NK-92 treated with Interleukin-12 subunit alpha and Interleukin-12 subunit beta, amount 100 ng/mL, for 24 hours (cell line): ENCODE measurements at regions not wholly inside any gene's neighbourhood (a gene's known extent, or its start where the extent isn't known, plus 50 kb on each side); places are given as distances from the start of the nearest gene placed in this dataset.

Source experiments
- DNase-seq: peaks from one replicate; lab custom pipeline; 2025; lab: John Stamatoyannopoulos, UW

DNA sequence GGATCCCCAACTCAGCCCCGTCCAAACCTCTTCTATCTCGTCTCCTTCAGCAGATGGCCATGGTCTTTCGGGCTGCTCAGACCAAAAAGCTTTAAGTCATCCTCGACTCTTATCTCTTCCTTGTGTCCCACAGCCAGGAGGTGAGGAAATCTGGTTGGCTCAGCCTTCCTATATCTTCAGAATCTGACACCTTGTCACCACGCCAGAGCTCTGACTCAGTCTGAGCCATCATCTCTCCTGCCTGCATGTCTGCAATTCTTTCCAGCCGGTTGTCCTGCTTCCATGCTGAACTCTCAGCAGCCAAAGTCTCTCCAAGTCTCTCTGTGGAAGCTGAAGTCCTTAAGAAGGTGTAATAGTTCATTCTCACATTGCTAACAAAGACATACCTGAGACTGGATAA is 419.3 kb upstream of the ADAMTS16 start:
- DNase-seq: no peak

- no peak for DNase-seq
These were observed 417.2 kb upstream of the ADAMTS16 start for GRCh38 chr5:4722886-4723285.

DNA sequence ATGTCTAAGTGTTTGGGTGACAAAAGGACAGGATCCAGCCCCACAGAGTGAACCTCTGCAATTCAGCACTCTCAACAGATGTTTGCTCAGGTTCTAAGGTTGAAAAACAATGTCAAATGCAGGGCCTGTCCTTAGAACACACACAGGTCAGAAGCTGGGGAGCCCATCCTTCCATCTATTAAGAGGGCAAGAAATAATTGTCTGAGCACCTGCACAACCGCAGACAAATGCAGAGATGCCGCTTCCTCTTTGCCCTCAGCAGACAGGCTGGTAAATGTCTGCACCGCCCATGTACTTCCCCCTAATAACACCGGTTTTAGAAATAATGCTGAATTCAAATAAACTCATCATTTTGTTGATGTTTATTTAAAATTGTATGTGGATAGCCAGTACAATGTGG is 414.5 kb upstream of the ADAMTS16 start:
- DNase-seq: no peak

DNA sequence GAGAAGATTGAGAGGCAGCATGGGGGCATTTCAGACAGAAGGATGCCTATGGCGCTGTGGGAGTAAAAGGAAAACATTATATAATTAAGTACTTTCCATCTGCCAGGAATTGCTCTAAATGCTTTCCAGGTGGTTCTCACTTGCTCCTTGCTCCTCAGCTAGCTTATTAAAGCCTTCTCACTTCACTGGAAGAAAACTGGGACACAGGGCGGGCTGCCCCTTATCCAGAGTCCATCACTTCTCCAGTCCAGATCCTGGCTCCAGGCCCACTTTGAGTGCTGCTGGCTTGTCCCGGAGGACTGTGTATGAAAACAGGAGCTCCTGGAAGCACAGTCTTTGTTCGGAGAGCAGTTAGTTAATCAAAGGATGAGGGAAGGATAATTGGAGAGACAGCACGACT is 409.9 kb upstream of the ADAMTS16 start:
- DNase-seq: no peak

DNA sequence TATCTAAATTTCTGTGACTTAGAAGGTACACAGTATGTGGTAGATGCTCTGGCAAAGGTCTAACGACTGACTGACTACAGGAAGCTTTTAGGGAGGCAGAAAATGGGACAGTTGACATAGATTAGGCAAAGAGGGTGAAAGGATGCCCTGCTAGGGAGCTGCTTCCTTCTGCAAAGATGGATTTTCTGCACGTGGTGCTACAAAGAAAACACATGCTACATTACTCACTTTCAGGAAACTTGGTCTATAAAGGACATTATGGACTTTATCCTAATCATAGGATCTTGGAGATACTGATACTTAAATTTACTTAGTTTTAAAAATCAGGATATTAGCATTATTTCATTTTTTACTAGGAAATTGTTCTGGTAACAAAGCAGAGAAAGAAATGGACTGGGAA is 405.8 kb upstream of the ADAMTS16 start:
- DNase-seq: no peak

GRCh38 chr5:4735261-4735660 is 404.9 kb upstream of the ADAMTS16 start:
- DNase-seq: no peak

DNA sequence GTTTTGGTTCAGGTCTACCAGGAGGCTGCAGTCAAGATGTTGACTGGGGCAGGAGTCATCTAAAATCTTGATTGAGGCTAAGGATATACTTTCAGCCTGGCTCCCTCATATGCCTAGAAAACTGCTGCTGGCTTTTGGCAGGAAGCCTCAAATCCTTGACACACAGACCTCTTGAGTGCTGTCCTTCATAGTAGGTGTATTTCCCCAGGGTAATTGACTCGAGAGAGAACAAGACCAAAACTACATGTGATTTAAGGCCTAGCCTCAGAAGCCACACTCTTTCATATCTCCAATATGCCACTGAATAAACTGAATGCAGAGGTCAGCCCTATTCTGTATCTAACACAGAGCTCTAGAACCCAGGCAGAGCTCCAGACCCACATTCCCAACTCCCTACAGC is 402.3 kb upstream of the ADAMTS16 start:
- no peak for DNase-seq

GRCh38 chr5:4738298-4738697 is 401.8 kb upstream of the ADAMTS16 start:
- DNase-seq: no peak

DNA sequence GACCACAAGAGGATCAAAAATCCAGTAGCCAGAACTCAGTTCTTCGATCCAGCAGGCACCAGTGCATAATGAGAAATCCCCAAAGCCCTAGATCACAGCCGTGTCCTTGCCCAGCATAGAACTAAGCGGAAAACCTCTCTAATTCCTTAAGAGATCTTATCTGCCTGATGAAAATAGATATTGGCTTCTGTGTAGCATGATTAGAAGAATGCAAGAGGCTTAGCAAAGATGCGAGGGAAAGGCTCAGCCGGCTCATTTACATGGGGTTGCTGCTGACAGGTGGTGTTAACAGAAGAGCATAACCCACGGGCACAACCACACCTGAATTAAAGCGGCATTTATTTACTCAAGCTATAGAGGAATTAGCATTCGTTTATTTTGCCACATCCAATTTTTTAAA is 400.0 kb upstream of the ADAMTS16 start:
- no peak for DNase-seq

DNA sequence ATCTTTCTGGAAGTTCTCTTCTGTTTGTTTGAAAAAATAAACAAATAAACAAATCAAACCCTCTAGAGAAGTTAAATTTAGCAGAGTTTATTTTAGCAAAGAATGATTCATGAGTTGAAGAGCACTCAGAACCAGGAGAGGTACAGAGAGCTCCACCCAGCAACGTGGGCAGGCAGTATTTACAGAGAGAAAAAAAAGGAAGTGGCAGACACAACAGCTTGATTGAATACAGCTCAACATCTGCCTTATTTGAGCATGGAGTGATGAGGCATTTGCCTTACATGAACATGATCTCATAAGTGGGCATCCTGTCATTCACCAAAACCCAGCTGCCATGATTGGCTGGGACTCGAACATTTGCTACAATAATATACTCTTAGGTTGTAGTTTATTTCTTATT is 381.6 kb upstream of the ADAMTS16 start:
- DNase-seq: no peak

- DNase-seq: no peak
These were observed 381.1 kb upstream of the ADAMTS16 start for GRCh38 chr5:4758996-4759395.

DNA sequence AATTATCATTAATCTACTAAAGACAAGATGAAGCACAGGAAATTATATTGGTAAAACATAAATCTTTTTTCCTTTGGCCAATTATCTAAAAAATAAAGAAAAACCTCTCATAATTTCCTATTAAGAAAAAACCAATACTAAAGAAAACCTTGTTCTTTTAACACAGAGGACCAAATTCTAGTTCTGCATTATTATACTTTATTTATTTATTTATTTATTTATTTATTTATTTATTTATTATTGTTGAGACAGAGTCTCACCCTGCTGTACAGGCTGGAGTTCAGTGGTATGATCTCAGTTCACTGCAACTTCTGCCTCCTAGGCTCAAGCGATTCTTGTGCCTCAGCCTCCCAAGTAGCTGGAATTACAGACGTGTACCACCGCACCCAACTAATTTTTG is 377.8 kb upstream of the ADAMTS16 start:
- no peak for DNase-seq

DNA sequence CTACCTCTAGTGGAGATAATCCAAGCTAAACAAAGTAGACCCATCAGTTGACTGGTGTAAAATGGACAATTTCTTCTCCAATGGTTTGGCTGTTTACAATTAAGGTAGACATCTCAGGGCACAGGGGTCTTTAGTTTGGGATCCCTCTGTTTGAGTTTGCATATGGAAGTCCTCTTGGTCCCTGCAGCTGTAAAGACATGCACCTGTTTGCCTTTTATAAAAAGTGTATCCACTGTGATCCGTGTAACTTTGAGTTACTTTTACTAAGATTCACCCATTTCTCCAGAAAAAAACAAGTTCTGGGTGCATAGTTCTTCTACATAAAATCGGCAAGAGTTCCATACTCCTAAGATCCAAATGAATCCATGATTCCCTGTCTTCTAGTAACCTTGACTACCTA is 374.7 kb upstream of the ADAMTS16 start:
- DNase-seq: no peak

- DNase-seq: no peak
These were observed 374.0 kb upstream of the ADAMTS16 start for GRCh38 chr5:4766101-4766500.

- DNase-seq: no peak
These were observed 367.5 kb upstream of the ADAMTS16 start for GRCh38 chr5:4772591-4772990.

DNA sequence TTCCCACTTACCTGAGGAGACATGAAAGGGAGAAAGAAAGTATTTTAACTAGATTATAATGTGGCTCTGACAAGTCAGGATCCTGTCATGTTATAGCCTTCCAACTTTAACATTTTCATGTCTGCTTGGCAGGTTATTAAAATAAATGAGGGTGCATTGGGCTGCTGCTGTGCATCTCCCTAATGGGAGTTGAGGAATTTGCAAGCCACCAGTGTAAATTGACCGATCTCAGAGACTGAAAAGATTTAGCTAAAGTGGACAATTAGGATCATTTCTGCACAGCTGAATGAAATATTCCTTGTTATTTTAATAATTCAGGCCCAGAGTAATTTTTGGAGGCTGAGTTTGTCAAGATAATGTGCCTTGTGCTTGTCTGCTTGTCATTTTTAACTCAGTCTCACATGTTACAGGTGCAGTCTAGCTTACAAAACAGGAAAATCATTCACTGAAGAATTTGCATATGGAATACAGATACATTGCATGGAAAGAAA is 366.3 kb upstream of the ADAMTS16 start:
- DNase-seq: no peak

GRCh38 chr5:4777435-4777834 is 362.7 kb upstream of the ADAMTS16 start:
- DNase-seq: no peak

GRCh38 chr5:4780633-4781032 is 359.5 kb upstream of the ADAMTS16 start:
- no peak for DNase-seq

DNA sequence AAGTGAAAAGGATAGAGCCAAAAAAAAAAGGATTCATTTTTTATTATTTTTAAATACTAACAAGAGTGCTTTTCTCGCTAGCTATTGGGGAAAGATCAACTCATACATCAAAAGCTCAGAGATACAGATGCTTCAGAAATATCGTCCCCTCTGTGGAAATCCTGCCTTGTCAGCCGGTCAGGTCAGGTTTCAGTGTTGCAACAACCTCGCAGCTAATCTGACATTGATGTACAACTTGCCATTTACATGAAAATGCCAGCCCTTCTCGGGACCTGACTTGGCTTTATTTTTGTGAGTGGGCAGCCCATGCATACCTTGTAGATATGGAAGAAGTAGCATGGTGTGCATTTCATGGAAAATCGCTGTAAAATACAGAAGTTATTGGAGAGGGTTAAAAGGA is 358.8 kb upstream of the ADAMTS16 start:
- no peak for DNase-seq

GRCh38 chr5:4785971-4786370 is 354.2 kb upstream of the ADAMTS16 start:
- no peak for DNase-seq

- no peak for DNase-seq
These were observed 342.7 kb upstream of the ADAMTS16 start for GRCh38 chr5:4797445-4797844.

- DNase-seq: no peak
These were observed 338.1 kb upstream of the ADAMTS16 start for GRCh38 chr5:4802044-4802443.

GRCh38 chr5:4804691-4805360 is 335.3 kb upstream of the ADAMTS16 start:
- DNase-seq: no peak

DNA sequence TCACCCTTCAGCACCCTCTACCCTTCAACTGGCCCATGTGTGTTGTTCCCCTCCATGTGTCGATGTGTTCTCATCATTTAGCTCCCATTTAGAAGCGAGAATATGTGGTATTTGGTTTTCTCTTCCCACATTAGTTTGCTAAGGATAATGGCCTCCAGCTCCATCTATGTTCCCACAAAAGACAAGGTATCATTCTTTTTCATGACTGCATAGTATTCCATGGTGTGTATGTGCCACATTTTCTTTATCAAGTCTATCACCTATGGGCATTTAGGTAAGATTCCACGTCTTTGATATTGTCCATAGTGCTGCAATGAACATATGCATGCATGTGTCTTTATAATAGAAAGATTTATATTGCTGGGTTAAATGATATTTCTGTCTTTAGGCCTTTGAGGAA is 325.1 kb upstream of the ADAMTS16 start:
- no peak for DNase-seq

DNA sequence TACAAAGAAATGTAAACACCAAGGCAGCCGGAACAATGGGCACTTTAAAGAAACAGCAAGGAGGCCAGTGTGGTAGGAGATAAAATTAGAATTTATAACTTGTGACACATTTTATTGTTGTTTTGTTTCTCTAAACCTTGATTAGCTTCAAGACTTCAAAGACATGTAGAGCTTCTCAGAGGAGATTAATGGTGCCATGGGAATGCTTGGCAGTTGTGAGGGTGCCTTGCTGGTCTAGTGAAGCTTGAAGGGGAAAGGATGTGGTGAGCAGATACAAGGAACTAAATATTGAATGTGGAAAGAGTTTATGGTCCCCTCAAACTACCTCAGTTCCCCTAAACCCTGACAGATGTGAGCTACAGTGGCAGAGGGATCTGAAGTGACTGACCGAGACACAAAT is 322.4 kb upstream of the ADAMTS16 start:
- no peak for DNase-seq
